ENCODE measurements at regions not wholly inside any gene's neighbourhood (a gene's known extent, or its start where the extent isn't known, plus 50 kb on each side); places are given as distances from the start of the nearest gene placed in this dataset.

DNA sequence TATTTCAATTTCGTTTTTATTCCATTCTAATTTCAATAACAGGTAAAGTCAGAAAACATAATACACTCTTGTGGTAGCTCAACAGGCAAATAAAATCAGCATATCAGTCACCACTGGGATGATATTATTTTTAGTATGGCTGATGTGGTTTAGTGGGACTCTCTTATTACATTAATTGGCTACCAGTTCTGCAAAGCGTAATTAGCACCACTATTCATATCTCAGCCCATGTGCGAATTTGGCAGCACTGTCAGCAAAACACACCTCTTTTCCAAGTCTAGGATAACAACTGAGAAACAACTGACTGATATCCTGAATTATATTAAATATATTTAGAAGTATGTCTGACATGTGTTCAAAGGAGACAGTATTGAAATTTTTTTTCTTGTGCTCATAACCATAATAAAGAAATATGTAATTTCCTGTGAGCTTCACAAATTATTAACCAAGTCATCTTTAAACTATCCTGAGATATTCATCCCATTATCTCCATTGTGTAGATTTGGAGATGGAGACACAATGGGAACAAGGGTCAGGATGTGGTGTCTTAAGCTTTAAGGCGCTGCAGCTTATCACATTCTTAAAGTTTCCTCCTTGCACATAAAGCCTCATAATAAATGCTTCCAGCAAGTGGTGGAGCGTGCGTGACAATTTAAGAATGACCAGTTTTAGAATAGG lies 212.4 kb downstream of the TLE1 start:
- DNase-seq (ENCODE audit: low read depth): no peak
- no peak overlapping the region for H3K4me3 ChIP-seq (ENCODE audit: low read depth, low read length)
- TF ChIP-seq, protein P1, sequence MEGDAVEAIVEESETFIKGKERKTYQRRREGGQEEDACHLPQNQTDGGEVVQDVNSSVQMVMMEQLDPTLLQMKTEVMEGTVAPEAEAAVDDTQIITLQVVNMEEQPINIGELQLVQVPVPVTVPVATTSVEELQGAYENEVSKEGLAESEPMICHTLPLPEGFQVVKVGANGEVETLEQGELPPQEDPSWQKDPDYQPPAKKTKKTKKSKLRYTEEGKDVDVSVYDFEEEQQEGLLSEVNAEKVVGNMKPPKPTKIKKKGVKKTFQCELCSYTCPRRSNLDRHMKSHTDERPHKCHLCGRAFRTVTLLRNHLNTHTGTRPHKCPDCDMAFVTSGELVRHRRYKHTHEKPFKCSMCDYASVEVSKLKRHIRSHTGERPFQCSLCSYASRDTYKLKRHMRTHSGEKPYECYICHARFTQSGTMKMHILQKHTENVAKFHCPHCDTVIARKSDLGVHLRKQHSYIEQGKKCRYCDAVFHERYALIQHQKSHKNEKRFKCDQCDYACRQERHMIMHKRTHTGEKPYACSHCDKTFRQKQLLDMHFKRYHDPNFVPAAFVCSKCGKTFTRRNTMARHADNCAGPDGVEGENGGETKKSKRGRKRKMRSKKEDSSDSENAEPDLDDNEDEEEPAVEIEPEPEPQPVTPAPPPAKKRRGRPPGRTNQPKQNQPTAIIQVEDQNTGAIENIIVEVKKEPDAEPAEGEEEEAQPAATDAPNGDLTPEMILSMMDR (IDR thresholded peaks at IDR 0.05; ENCODE audit: low read depth, low read length, missing control alignments): no peak

DNA sequence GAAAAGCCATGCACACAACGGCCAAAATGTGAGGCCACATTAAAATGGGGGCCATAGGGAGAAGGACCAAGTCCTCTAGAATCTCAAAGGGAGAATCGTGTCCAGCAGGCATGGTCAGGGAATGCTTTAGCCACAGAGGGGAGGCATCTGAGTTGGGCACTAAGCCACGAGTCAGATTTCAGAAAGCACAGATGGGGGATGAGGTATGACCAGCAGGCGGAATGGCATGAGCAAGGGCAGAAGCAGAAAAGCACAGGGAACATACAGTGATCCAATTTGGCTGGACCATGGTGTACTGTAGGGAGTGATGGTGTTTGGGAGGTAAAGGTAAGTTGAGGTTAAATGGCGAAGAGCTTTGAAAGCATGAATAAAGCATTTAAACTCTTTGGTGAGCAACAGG lies 214.6 kb downstream of the TLE1 start:
- TF ChIP-seq, protein P1 (IDR thresholded peaks at IDR 0.05; ENCODE audit: low read depth, low read length, missing control alignments): no peak
- no peak for DNase-seq (ENCODE audit: low read depth)
- no peak overlapping the region for H3K4me3 ChIP-seq (ENCODE audit: low read depth, low read length)

DNA sequence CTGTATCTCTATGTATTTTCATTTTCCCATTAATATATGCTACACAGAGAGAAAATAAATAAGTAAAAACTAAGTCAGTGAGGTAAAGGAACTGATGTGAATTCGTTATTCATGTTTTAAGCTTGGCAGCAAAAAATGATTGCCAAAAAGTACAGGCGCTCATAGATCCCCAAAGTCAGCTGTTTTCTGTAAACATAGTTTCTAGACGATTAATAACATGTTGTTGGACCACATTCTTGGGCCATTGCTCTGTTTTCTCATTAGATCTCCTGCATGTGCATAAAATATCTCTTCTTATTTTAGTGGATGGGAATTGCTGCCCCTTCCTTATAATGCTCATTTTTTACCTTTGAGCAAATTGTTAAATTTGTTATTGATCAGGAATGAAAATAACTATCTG lies 215.2 kb downstream of the TLE1 start:
- DNase-seq (ENCODE audit: low read depth): no peak
- TF ChIP-seq, protein P1 (IDR thresholded peaks at IDR 0.05; ENCODE audit: low read depth, low read length, missing control alignments): no peak
- no peak overlapping the region for H3K4me3 ChIP-seq (ENCODE audit: low read depth, low read length)

DNA sequence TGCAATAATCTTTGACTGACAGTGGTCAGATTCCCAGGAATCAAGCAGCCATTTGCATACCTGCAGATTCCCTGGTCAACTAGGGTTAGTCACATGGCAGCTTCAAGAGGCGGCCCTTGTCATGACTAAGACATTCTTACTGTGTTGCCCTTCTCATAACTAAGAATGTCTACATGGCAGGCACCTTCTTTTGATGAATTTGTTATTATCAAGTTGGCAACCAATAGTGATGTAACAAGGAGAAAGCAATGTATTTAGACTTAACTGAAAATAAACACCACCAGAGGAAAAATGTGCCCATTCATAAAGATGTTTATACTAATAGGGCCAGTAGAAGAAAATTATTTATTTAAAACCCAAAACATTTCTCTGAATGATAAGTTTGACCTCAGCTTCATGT lies 215.6 kb downstream of the TLE1 start:
- no peak for DNase-seq (ENCODE audit: low read depth)
- TF ChIP-seq, protein P1 (IDR thresholded peaks at IDR 0.05; ENCODE audit: low read depth, low read length, missing control alignments): no peak
- H3K4me3 ChIP-seq (ENCODE audit: low read depth, low read length): no peak overlapping the region

DNA sequence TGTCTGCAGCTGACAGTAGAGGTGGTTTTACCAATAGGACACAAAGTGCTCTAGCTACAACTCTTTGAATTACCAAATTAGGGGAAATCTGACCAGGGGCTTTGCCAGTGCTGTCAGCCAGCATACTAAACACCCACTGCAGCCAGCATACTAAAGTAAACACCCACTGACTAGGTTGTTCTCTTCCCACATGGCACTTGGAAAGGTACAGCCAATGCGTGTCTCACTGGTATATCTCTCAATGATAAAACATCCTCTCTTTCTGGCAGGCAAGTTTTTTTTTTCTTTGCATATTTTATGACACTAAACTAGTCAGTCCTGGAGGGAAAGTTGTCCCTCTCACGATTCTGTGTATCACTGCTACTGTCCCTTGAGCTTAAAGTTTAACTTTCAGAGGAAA lies 216.1 kb downstream of the TLE1 start:
- H3K4me3 ChIP-seq (ENCODE audit: low read depth, low read length): no peak overlapping the region
- DNase-seq (ENCODE audit: low read depth): no peak
- TF ChIP-seq, protein P1 (IDR thresholded peaks at IDR 0.05; ENCODE audit: low read depth, low read length, missing control alignments): no peak

DNA sequence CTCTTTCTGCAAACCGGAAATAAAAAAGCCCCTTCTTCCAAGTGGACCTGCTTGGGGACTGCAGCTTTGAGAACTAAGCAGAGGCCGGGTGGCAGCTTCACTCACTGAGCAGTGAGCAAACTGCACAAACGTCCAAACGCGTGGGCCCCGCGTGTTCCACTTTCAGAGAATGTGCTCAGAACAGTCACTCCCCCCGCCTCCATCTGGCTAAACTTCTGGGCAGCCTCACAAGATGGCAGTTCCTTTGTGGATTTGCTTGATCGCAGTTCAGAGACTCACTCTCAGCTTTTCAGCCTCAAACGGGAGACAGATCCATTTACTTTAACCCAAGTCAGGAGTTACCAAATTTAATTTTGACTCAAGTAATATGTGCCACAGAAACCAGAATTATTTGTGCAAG lies 216.6 kb downstream of the TLE1 start:
- no peak overlapping the region for H3K4me3 ChIP-seq (ENCODE audit: low read depth, low read length)
- TF ChIP-seq, protein P1 (IDR thresholded peaks at IDR 0.05; ENCODE audit: low read depth, low read length, missing control alignments): no peak
- DNase-seq (ENCODE audit: low read depth): no peak

DNA sequence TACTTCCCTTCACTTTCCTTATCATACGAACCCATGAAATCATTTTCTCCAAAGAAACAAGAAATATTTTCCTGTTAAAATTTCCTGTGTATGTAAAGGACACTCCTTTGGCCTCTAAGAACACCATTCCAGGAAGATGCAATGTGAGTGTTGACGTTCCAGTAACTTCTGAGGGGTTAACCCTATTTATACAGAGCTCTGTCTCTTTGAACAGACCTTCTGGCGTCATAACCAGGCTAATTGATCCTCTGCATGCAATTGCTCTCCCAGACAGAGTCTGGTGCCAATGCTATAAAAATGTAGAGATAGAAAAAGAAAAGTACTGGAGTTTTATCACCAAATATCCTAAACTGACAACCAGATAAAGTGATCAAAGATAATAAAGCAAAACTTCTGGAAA lies 218.5 kb downstream of the TLE1 start:
- TF ChIP-seq, protein P1 (IDR thresholded peaks at IDR 0.05; ENCODE audit: low read depth, low read length, missing control alignments): no peak
- H3K4me3 ChIP-seq (ENCODE audit: low read depth, low read length): no peak overlapping the region
- no peak for DNase-seq (ENCODE audit: low read depth)
